Right ventricle myocardium inferior (tissue), 1 donor: ENCODE measurements at regions not wholly inside any gene's neighbourhood (a gene's known extent, or its start where the extent isn't known, plus 50 kb on each side); places are given as distances from the start of the nearest gene placed in this dataset.
A peak's percentile ranks its signal among the peaks of the same experiment; 100 is the strongest.
"Not testable (repeated sequence)": the region's sequence is repeated elsewhere in the genome, so short reads cannot be mapped to it uniquely, and the experiment has no call there.

Source experiments
- ATAC-seq: fragments of 200-7000 bp; cut with Tn5 transposase; one replicate; pipeline ENCODE4 v1.9.1; 2020; ENCODE audit warnings: mild to moderate bottlenecking, moderate library complexity
- DNase-seq: peaks from one replicate; pipeline ENCODE4 v3.0.0; 2021; ENCODE audit errors: missing footprints
- intact Hi-C: fragments of 100-400 bp; cut with DNase I; formaldehyde crosslinking; loops from one replicate; pipeline ENCODE4 v1.11.0; 2022
- donor health status: DM: no; HTN: yes; CAD: no; lungs with severe emphysema.

- ATAC-seq, DNase-seq, intact Hi-C loops: not testable (repeated sequence)
These were observed 139.8 kb downstream of the OR13A1 start for GRCh38 chr10:45175520-45176118.

GRCh38 chr10:45179691-45180090, 135.7 kb downstream of the OR13A1 start:
- intact Hi-C loops, result no loop called here
- DNase-seq (no peak), ATAC-seq (no peak)

- DNase-seq (no peak), ATAC-seq (no peak)
- intact Hi-C loops, result no loop called here
These were observed 134.9 kb downstream of the OR13A1 start for GRCh38 chr10:45180507-45180906.

GRCh38 chr10:45180946-45181875, 134.2 kb downstream of the OR13A1 start:
- DNase-seq (peak; percentile 45), ATAC-seq (no peak)
- intact Hi-C loops, result no loop called here

- intact Hi-C loops, result no loop called here
- ATAC-seq, result no peak
These were observed 132.2 kb downstream of the OR13A1 start for GRCh38 chr10:45183174-45183573.

DNA sequence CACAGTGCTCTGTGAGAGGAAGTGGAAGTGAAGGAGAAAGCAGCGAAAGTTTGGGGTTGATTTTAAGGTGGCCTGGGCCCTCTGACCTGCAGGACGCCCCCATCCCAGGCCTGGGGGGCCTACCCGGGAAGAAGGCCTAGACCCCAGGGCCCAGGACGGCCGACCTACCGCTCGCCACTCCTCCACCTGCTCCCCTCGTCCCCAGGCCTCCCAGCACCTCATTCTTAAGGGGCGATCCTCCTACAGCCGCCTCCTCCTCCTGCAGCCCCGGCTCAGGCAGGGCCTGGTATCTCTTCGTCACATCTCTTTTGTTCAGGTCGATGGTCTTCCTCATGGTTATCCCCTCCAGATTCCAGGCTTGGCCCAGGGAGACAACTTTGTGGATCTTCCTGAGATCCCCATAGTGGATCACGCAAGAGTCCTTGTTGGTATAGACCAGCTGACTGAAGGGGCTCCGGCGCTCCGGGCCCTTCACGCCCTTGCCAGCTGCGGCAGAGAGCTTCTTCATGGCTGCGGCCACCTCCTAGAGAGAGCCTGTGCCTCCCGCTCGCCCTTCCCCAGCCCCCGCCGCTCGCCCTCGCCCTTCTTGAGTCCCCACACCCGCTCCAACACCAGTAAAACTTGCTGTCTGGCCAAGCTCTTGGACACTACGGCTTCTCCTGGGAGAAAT, 117.5 kb downstream of the OR13A1 start:
- DNase-seq, result no peak
- no peak for ATAC-seq
- intact Hi-C loops, result no loop called here

More at GRCh38 chr10:45183174-45183573, 132.2 kb downstream of the OR13A1 start:
- DNase-seq, result no peak

DNA sequence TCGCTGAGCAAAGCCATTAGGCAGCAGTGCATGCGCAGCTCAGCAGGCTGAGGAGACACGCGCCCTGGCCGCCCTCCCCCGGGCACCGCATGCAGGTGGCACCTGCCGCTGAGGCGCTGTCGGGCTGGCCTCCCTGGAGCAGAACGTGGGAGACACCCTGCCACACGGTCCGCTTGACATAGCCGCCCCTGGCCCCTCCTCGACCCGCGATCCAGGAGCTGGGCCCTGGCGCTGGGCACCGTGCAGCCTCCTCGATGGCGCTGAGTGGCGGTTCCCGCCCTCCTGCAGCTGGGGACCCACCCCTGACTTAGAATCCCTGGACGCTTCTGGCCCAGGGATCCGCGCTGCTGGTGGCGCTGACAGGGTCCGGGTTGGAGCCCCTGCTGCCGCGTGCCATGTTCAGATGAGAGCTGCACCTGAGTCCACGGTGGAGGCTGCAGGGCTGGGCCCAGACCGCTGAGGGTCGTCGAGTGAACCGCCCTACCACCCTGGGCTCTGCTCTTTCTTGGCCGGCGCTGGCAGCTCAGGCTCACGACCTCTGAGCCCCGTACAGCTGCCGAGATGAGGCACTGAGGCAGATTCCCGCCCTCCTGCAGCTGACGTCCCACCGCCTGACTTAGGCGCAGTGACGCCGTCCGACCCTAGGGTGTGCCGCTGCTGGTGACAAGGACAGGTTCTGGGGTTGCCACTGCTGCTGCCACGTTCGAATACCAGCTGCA, 116.8 kb downstream of the OR13A1 start:
- DNase-seq (no peak), ATAC-seq (peak; percentile 31)
- intact Hi-C loops, result no loop called here

GRCh38 chr10:45199205-45199740, 116.1 kb downstream of the OR13A1 start:
- intact Hi-C loops, result no loop called here
- ATAC-seq (peak; percentile 20), DNase-seq (no peak)

DNA sequence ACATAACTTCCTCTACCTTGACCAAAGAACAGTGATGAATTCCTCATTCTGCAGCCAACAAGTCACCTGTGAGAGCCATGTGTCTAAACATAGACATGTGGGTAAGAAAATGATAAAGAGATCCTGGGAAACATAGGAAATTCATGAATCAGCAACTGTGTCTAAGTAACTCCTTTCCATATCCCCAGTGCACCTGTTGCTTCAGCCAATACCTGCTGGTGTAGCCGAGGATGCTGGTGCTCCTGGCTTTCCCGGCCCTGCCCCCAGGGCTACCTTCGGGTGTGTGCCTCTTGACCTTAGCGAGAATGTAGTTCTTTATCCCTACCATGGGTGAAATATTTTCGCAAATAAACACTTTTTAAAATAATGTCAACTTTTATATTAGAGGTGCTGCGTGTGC, 114.1 kb downstream of the OR13A1 start:
- ATAC-seq, result no peak
- intact Hi-C loops, result no loop called here
- no peak for DNase-seq

DNA sequence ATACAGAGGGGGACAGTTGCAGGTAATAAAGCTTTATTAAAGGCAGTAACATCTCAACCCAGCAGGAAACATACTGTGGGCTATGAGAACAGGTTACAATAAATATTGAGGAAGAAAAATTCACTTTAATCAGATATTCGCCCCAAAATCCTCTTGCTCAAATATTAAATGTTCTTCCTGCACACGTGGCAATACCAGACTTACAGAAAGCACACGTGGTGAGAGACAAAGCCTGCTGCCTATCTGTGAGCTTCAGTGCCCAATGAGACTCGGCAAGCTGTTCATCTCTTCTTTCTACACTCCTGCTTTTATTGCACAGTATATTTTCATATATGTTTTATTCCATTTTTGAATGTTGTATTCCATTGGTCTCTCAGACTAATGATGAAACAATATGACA, 113.2 kb downstream of the OR13A1 start:
- ATAC-seq, result no peak
- intact Hi-C loops, result no loop called here
- no peak for DNase-seq

DNA sequence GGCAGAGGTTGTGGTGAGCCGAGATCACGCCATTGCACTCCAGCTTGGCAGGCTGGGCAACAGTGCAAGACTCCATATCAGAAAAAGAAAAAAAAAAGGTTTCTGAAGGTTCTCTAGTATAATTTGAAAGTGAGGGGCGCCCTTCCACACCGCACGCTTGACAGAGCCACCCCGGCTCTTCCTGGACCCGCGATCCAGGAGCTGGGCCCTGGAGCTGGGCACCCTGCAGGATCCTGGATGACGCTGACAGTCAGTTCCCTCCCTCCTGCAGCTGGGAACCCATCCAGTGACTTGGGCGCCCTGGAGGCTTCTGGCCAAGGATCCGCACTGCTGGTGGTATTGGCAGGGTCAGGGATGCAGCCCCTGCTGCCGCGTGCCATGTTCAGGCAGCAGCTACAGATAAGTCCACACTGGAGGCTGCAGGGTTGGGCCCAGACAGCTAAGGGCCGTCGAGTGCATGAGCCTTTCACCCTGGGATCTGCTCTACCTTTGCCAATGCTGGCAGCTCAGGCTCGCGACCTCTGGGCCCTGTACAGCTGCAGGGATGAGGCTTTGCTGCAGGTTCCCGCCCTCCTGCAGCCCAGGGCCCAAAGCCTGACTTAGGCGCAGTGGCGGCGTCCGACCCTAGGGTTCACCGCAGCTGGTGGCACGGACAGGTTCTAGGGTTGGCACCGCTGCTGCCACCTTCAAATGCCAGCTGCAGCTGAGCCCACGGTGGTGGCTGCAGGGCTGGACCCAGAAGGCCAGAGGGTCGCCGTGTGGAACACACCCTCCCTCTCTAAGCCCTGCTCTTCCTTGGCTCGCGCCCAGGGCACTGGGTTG, 110.2 kb downstream of the OR13A1 start:
- DNase-seq, result no peak
- peak; percentile 10 for ATAC-seq
- intact Hi-C loops, result no loop called here

DNA sequence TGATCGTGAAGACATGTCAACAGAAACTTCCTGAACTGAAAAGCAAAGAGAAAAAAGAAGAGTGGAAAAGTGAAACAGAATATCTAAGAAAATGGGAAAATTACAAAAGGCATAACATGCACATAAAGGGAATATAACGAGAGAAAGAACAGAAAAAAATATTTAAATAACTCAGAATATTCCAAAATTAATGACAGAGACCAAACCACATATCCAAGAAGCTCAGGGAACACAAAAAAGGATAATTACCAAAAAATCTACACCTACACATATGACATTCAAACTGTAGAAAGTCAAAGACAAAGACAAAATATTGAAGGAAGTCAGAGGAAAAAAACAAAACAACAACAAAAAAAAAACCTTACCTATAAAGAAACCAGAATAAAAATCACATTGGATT, 105.5 kb downstream of the OR13A1 start:
- intact Hi-C loops, result no loop called here
- no peak for ATAC-seq
- DNase-seq, result no peak

DNA sequence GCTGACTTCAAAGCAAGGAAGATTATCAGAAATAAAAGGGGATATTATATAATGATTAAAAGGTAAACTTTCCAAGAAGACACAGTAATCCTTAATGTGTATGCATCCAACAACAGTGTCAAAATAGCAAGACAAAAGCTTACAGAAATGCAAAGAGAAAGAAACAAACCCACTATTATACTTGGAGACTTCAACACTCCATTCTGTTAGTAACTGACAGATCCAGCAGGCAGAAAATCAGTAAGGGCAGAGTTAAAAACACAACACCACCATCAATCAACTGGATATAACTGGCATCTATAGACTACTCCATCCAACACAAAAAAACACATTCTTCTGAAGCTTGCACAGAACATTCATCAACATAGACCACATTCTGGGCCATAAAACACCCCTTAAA, 103.8 kb downstream of the OR13A1 start:
- intact Hi-C loops, result no loop called here
- DNase-seq (no peak), ATAC-seq (no peak)

DNA sequence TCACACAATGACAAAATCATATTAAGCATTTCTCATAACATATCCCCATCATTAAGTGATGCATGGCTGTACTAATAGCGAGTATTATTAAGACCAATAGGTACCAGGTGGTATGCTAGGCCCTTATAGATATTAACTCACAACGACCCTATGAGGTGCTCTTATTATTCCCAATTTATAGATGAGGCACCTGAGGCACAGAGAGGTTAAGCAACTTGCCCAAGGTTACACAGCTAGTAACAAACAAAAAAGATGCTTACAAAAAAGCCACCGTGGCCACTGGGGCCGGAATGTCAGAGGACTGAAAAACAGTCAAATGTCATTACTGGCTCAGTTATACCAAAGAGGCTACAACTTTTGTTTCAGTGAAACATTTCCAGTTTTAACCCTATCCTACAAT, 96.0 kb downstream of the OR13A1 start:
- ATAC-seq, result no peak
- intact Hi-C loops, result no loop called here
- DNase-seq, result no peak

DNA sequence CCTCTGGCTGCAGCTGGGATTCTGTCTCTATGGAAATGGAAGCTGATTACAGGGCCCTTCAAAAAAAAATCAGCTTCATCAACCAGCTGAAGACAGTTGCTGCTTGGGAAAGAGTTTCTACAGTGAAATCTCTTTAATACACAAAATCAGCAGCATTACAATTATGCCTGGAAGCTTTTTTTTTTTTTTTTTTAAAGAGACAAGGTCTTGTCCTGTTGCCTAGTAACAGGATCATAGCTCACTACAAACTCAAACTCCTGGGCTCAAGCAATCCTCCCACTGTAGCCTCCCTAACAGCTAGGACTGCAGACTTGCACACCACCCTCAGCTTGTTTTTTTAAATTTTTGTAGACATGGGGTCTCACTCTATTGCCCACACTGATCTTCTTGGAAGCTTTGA, 94.5 kb downstream of the OR13A1 start:
- ATAC-seq (no peak), DNase-seq (no peak)
- intact Hi-C loops, result no loop called here

DNA sequence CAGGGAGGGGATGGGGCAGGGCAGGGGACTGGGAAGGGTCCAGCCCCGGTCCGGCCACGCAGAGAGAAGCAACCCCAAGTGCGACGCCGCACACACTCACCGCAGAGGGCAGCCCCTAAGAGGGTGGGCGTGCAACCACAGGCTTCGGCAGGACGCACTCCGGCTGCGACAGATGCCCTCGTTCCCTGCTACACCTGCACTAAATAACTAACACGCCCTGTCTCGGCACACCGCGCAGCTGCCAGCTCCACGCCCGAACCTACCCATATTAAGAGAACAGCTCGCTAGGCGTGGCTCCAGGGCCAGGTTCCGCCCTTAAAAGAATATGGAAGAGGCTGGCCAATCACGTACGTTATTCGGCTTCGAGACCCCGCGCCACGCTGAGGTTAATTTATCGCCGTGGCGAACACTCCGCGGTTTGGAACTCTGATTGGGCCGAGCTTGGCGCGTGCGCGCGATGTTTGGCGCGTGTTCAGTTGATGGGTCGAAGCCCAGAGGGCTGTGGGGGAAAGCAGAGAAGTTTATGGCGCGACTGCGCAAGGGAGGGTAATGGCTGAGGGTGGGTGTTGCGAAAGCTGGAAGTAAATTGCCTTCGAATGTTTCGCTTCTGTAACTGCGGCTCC, 91.1 kb downstream of the OR13A1 start:
- ATAC-seq (no peak), DNase-seq (peak; percentile 67)
- intact Hi-C loops, result no loop called here

GRCh38 chr10:45227042-45227441, 88.4 kb downstream of the OR13A1 start:
- no peak for DNase-seq
- ATAC-seq, result no peak
- intact Hi-C loops, result no loop called here

GRCh38 chr10:45227456-45227855, 88.0 kb downstream of the OR13A1 start:
- no peak for DNase-seq
- ATAC-seq, result no peak
- intact Hi-C loops, result no loop called here
